ENCODE measurements at regions not wholly inside any gene's neighbourhood (a gene's known extent, or its start where the extent isn't known, plus 50 kb on each side); places are given as distances from the start of the nearest gene placed in this dataset.

GRCh38 chr7:41047211-41047610, 655.7 kb downstream of the INHBA start:
- Histone ChIP-seq H3K4me1 (ENCODE audit: control insufficient read depth in 1 of 2, insufficient read depth in 1 of 2, low read depth in 1 of 2, low read length in 1 of 2) (peaks cover 0 to 6% of the 10 kb centered on the region in 2 experiments), H3K36me3 (no peaks in the 10 kb centered on the region), H3K9me3 (no peaks in the 10 kb centered on the region), H3K27ac (no peak overlapping the region), H3K27me3 (no peaks in the 10 kb centered on the region), H3K4me3 (ENCODE audit: low read depth in 1 of 2, low read length in 1 of 2) (no peak overlapping the region)
- no peak for TF ChIP-seq CTCF (IDR thresholded peaks at IDR 0.05)

- H3K36me3 ChIP-seq = no peaks in the 10 kb centered on the region
- H3K9me3 ChIP-seq = no peaks in the 10 kb centered on the region
- peaks cover 0 to 6% of the 10 kb centered on the region in 2 experiments for H3K4me1 ChIP-seq (ENCODE audit: control insufficient read depth in 1 of 2, insufficient read depth in 1 of 2, low read depth in 1 of 2, low read length in 1 of 2)
- H3K27me3 ChIP-seq = no peaks in the 10 kb centered on the region
- no peak for TF ChIP-seq CTCF (IDR thresholded peaks at IDR 0.05)
- no peak overlapping the region for H3K27ac ChIP-seq
- H3K4me3 ChIP-seq (ENCODE audit: low read depth in 1 of 2, low read length in 1 of 2) = no peak overlapping the region
Observed at GRCh38 chr7:41046776-41047175, 656.1 kb downstream of the INHBA start.

GRCh38 chr7:41046221-41046761, 656.6 kb downstream of the INHBA start:
- no peak for TF ChIP-seq CTCF (IDR thresholded peaks at IDR 0.05)

GRCh38 chr7:41045556-41046123, 657.2 kb downstream of the INHBA start:
- no peaks in the 10 kb centered on the region for H3K9me3 ChIP-seq
- no peaks in the 10 kb centered on the region for H3K27me3 ChIP-seq
- no peaks in the 10 kb centered on the region for H3K36me3 ChIP-seq
- peaks cover 0 to 6% of the 10 kb centered on the region in 2 experiments for H3K4me1 ChIP-seq (ENCODE audit: control insufficient read depth in 1 of 2, insufficient read depth in 1 of 2, low read depth in 1 of 2, low read length in 1 of 2)
- H3K27ac ChIP-seq = no peak overlapping the region
- H3K4me3 ChIP-seq (ENCODE audit: low read depth in 1 of 2, low read length in 1 of 2) = no peak overlapping the region
- no peak for TF ChIP-seq CTCF (IDR thresholded peaks at IDR 0.05)

More at GRCh38 chr7:41046221-41046761, 656.6 kb downstream of the INHBA start:
- no peak overlapping the region for H3K27ac ChIP-seq
- no peaks in the 10 kb centered on the region for H3K27me3 ChIP-seq
- no peaks in the 10 kb centered on the region for H3K9me3 ChIP-seq
- H3K36me3 ChIP-seq = no peaks in the 10 kb centered on the region
- peaks cover 0 to 6% of the 10 kb centered on the region in 2 experiments for H3K4me1 ChIP-seq (ENCODE audit: control insufficient read depth in 1 of 2, insufficient read depth in 1 of 2, low read depth in 1 of 2, low read length in 1 of 2)
- H3K4me3 ChIP-seq (ENCODE audit: low read depth in 1 of 2, low read length in 1 of 2) = no peak overlapping the region

- Histone ChIP-seq H3K36me3 (no peaks in the 10 kb centered on the region), H3K9me3 (no peaks in the 10 kb centered on the region), H3K4me1 (ENCODE audit: control insufficient read depth in 1 of 2, insufficient read depth in 1 of 2, low read depth in 1 of 2, low read length in 1 of 2) (no peaks in the 10 kb centered on the region), H3K27ac (no peak overlapping the region), H3K4me3 (ENCODE audit: low read depth in 1 of 2, low read length in 1 of 2) (no peak overlapping the region), H3K27me3 (no peaks in the 10 kb centered on the region)
- TF ChIP-seq CTCF (IDR thresholded peaks at IDR 0.05) = no peak
Observed at GRCh38 chr7:41039981-41040380, 662.9 kb downstream of the INHBA start.
